ENCODE measurements at regions not wholly inside any gene's neighbourhood (a gene's known extent, or its start where the extent isn't known, plus 50 kb on each side); places are given as distances from the start of the nearest gene placed in this dataset.

DNA sequence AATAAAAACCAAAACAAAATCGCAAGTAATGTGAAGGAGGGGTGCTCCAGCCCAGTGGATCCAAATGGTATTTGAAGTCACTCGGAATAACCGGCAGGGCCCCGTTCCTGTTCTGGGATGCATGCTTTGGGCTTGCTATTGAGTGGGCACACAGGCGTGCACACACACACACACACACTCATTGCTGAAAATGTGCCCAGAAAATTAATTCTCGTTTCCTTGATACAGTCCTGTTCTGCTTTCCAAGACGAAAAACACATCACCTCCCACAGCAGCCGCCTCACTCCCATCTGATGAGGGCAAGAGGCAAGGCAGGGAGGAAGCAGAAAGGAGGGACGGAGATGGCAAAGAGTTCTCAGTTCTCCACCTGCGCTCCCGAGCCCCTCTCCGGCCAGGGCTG, 62.2 kb upstream of the SDK2 start:
- 96% methylated on average over 12 of the region's 12 CpGs for WGBS
- Histone ChIP-seq H3K27me3 (ENCODE audit: control insufficient read depth in 2 of 2, insufficient read depth in 1 of 2, low read length in 1 of 2) (peaks cover 0 to 4% of the 10 kb centered on the region in 2 donors), H3K27ac (ENCODE audit: low read depth in 1 of 2, low read length in 1 of 2) (no peak overlapping the region)

DNA sequence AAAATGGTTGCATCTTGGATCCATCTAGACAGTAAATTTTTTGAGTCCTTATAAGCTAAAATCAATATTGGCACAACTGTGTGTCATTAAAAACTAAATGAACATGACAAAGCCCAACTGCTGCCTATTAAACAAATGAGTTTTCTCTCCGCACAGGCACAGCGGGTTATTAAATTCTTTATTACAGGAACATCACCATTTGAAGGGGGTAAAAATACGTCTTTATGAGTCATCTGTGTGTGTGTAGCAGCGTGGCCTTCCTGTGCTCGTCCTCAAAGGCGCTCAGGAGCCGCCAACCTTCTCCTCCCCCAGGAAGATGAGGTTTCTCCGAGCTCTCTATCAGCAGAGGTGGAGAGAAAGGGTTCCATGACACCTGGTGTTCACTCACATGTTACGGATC, 62.6 kb upstream of the SDK2 start:
- Histone ChIP-seq H3K27me3 (ENCODE audit: control insufficient read depth in 2 of 2, insufficient read depth in 1 of 2, low read length in 1 of 2) (peaks cover 0 to 6% of the 10 kb centered on the region in 2 donors), H3K36me3 (ENCODE audit: control insufficient read depth in 2 of 2, insufficient read depth in 2 of 2, low read length in 1 of 2) (no peaks in the 10 kb centered on the region)
- 79% methylated on average over 9 of the region's 9 CpGs for WGBS

More for the DNA sequence above, 62.2 kb upstream of the SDK2 start:
- H3K36me3 ChIP-seq (ENCODE audit: control insufficient read depth in 2 of 2, insufficient read depth in 2 of 2, low read length in 1 of 2) = no peaks in the 10 kb centered on the region
- no peaks in the 10 kb centered on the region for H3K9me3 ChIP-seq (ENCODE audit: control insufficient read depth in 2 of 2, insufficient read depth in 1 of 2, low read length in 1 of 2)
- H3K4me1 ChIP-seq (ENCODE audit: control insufficient read depth in 2 of 2, insufficient read depth in 2 of 2, low read length in 2 of 2) = peaks cover 0 to 16% of the 10 kb centered on the region in 2 donors
- H3K4me3 ChIP-seq (ENCODE audit: low read length in 2 of 2) = no peak overlapping the region
- DNase-seq (ENCODE audit: low read depth in 6 of 9, low spot score in 9 of 9) = no peak

DNA sequence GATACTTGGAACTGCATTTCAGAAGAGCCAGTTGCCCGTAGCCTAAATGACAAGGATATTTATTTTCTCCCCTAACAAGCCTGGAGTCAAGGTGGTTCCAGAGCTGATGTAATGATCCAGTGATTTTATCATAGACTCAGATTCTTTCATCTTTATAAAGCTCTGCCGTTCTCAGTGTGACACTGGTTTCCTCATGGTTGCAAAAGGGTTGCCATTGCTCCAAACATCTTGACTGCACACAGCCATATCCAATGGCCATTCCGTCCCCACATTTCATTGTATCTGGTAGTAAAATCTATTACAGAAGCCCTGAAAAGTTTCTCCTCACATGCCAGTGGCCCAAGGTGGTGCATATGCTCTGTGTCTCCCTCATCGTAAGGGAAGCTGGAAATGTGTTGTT, 63.1 kb upstream of the SDK2 start:
- no peak for DNase-seq (ENCODE audit: low read depth in 6 of 9, low spot score in 9 of 9)
- Histone ChIP-seq H3K4me1 (ENCODE audit: control insufficient read depth in 2 of 2, insufficient read depth in 2 of 2, low read length in 2 of 2) (peaks cover 0 to 20% of the 10 kb centered on the region in 2 donors), H3K27me3 (ENCODE audit: control insufficient read depth in 2 of 2, insufficient read depth in 1 of 2, low read length in 1 of 2) (peaks cover 0 to 9% of the 10 kb centered on the region in 2 donors), H3K4me3 (ENCODE audit: low read length in 2 of 2) (no peak overlapping the region), H3K36me3 (ENCODE audit: control insufficient read depth in 2 of 2, insufficient read depth in 2 of 2, low read length in 1 of 2) (no peaks in the 10 kb centered on the region), H3K9me3 (ENCODE audit: control insufficient read depth in 2 of 2, insufficient read depth in 1 of 2, low read length in 1 of 2) (no peaks in the 10 kb centered on the region), H3K27ac (ENCODE audit: low read depth in 1 of 2, low read length in 1 of 2) (no peak overlapping the region)
- WGBS = 73% methylated on average over 4 of the region's 4 CpGs

More for the DNA sequence above, 62.6 kb upstream of the SDK2 start:
- no peak for DNase-seq (ENCODE audit: low read depth in 6 of 9, low spot score in 9 of 9)
- no peaks in the 10 kb centered on the region for H3K9me3 ChIP-seq (ENCODE audit: control insufficient read depth in 2 of 2, insufficient read depth in 1 of 2, low read length in 1 of 2)
- H3K4me3 ChIP-seq (ENCODE audit: low read length in 2 of 2) = no peak overlapping the region
- no peak overlapping the region for H3K27ac ChIP-seq (ENCODE audit: low read depth in 1 of 2, low read length in 1 of 2)
- peaks cover 0 to 19% of the 10 kb centered on the region in 2 donors for H3K4me1 ChIP-seq (ENCODE audit: control insufficient read depth in 2 of 2, insufficient read depth in 2 of 2, low read length in 2 of 2)

DNA sequence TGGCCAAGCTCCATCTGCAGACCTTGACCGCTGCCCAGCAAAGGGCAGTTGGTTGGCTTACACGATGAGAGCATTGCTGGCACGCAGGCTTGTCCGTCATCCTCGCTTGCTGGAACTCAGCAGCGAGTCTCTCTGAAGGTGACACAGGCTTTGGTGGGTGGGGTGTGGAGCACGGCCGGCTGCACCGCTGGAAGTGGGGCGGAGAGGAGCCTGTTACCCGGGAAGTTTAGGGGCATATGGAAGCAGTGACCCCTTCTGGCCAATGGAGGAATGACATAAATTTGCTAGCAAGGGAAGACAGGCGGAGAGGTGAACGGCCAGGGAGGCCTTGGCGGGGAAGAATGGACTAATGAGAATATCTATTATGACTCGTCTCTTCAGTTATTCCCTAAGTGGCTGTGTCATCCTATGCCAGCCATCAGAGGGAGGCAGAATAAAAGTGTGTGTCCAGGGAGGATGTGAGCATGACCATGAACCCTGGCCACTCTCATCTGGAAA, 65.9 kb upstream of the SDK2 start:
- Histone ChIP-seq H3K4me3 (ENCODE audit: low read length in 2 of 2) (no peak overlapping the region), H3K36me3 (ENCODE audit: control insufficient read depth in 2 of 2, insufficient read depth in 2 of 2, low read length in 1 of 2) (no peaks in the 10 kb centered on the region), H3K27ac (ENCODE audit: low read depth in 1 of 2, low read length in 1 of 2) (no peak overlapping the region), H3K27me3 (ENCODE audit: control insufficient read depth in 2 of 2, insufficient read depth in 1 of 2, low read length in 1 of 2) (peaks cover 0 to 14% of the 10 kb centered on the region in 2 donors), H3K9me3 (ENCODE audit: control insufficient read depth in 2 of 2, insufficient read depth in 1 of 2, low read length in 1 of 2) (no peaks in the 10 kb centered on the region), H3K4me1 (ENCODE audit: control insufficient read depth in 2 of 2, insufficient read depth in 2 of 2, low read length in 2 of 2) (peaks cover 0 to 20% of the 10 kb centered on the region in 2 donors)
- 41% methylated on average over 15 of the region's 15 CpGs for WGBS
- DNase-seq (ENCODE audit: low read depth in 6 of 9, low spot score in 9 of 9) = peak in 7 of 9 donors; percentile 58 to 82 (median 68)

DNA sequence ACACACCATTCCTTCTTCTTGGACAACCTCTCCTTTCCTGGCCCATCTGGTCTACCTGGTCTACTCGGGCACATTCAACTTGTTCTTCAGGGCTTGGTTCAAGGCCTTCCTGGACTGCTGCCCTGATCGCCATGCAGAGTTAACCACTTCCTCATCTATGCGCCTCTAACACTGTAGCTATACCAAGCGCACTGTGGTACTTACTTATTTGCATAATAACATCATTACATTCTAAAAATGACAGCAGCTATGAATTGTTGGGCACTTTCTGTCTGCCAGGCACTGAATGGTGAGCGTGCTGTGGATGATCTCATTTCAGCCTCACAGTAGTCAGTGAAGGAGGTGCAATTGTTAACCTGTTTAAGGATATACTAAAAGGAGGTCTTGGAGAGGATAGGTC, 66.9 kb upstream of the SDK2 start:
- no peak for DNase-seq (ENCODE audit: low read depth in 6 of 9, low spot score in 9 of 9)
- WGBS = 37% methylated on average over 5 of the region's 5 CpGs
- Histone ChIP-seq H3K27ac (ENCODE audit: low read depth in 1 of 2, low read length in 1 of 2) (no peak overlapping the region), H3K36me3 (ENCODE audit: control insufficient read depth in 2 of 2, insufficient read depth in 2 of 2, low read length in 1 of 2) (no peaks in the 10 kb centered on the region), H3K9me3 (ENCODE audit: control insufficient read depth in 2 of 2, insufficient read depth in 1 of 2, low read length in 1 of 2) (no peaks in the 10 kb centered on the region), H3K4me1 (ENCODE audit: control insufficient read depth in 2 of 2, insufficient read depth in 2 of 2, low read length in 2 of 2) (peaks cover 0 to 20% of the 10 kb centered on the region in 2 donors), H3K27me3 (ENCODE audit: control insufficient read depth in 2 of 2, insufficient read depth in 1 of 2, low read length in 1 of 2) (peaks cover 0 to 14% of the 10 kb centered on the region in 2 donors), H3K4me3 (ENCODE audit: low read length in 2 of 2) (no peak overlapping the region)

DNA sequence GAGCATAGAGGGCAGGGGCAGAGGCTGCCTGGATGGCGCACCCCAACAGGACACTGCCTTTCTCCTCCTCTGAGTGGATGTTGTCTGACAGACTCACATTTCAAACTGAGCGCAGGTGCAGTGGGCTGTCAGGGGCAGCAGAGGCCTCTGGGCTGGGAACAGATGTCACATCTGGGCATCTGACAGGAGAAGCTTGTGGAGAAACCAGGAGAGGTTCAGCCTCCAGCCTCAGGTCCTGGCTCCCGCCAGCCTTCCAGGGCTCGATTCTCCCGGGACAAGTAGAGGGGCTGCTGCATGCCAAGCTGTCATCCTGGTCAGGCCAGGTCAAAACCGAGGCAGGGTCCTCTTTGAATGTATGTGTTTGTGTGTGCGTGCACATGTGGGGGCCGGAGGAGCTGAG, 67.7 kb upstream of the SDK2 start:
- H3K27me3 ChIP-seq (ENCODE audit: control insufficient read depth in 2 of 2, insufficient read depth in 1 of 2, low read length in 1 of 2) = peaks cover 0 to 14% of the 10 kb centered on the region in 2 donors
- no peaks in the 10 kb centered on the region for H3K9me3 ChIP-seq (ENCODE audit: control insufficient read depth in 2 of 2, insufficient read depth in 1 of 2, low read length in 1 of 2)
- H3K27ac ChIP-seq (ENCODE audit: low read depth in 1 of 2, low read length in 1 of 2) = no peak overlapping the region
- 96% methylated on average over 8 of the region's 8 CpGs for WGBS
- H3K36me3 ChIP-seq (ENCODE audit: control insufficient read depth in 2 of 2, insufficient read depth in 2 of 2, low read length in 1 of 2) = no peaks in the 10 kb centered on the region
- H3K4me1 ChIP-seq (ENCODE audit: control insufficient read depth in 2 of 2, insufficient read depth in 2 of 2, low read length in 2 of 2) = peaks cover 0 to 20% of the 10 kb centered on the region in 2 donors
- H3K4me3 ChIP-seq (ENCODE audit: low read length in 2 of 2) = no peak overlapping the region
- no peak for DNase-seq (ENCODE audit: low read depth in 6 of 9, low spot score in 9 of 9)

DNA sequence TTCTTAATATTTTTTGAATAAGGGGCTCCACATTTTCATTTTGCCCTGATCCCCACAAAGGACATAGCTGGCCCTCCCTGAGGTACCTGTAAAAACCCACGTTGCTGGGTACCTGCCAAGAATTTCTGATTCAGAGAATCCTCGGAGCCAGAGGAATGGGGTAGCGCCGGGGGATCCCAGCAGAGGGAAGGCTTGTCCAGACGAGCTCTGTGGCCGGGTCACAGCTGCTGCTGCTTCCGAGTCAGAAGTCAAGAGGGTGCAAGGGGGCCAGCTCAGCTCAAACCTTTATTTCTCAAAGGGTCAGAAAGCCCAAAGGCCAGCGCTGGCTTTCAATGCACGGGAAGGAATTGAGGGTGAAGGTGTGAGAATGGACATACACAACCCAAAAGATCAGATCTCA, 68.9 kb upstream of the SDK2 start:
- WGBS = 91% methylated on average over 9 of the region's 9 CpGs
- Histone ChIP-seq H3K36me3 (ENCODE audit: control insufficient read depth in 2 of 2, insufficient read depth in 2 of 2, low read length in 1 of 2) (no peaks in the 10 kb centered on the region), H3K9me3 (ENCODE audit: control insufficient read depth in 2 of 2, insufficient read depth in 1 of 2, low read length in 1 of 2) (no peaks in the 10 kb centered on the region), H3K4me3 (ENCODE audit: low read length in 2 of 2) (no peak overlapping the region), H3K27ac (ENCODE audit: low read depth in 1 of 2, low read length in 1 of 2) (no peak overlapping the region), H3K4me1 (ENCODE audit: control insufficient read depth in 2 of 2, insufficient read depth in 2 of 2, low read length in 2 of 2) (peaks cover 0 to 20% of the 10 kb centered on the region in 2 donors), H3K27me3 (ENCODE audit: control insufficient read depth in 2 of 2, insufficient read depth in 1 of 2, low read length in 1 of 2) (peaks cover 0 to 14% of the 10 kb centered on the region in 2 donors)
- DNase-seq (ENCODE audit: low read depth in 6 of 9, low spot score in 9 of 9) = no peak

DNA sequence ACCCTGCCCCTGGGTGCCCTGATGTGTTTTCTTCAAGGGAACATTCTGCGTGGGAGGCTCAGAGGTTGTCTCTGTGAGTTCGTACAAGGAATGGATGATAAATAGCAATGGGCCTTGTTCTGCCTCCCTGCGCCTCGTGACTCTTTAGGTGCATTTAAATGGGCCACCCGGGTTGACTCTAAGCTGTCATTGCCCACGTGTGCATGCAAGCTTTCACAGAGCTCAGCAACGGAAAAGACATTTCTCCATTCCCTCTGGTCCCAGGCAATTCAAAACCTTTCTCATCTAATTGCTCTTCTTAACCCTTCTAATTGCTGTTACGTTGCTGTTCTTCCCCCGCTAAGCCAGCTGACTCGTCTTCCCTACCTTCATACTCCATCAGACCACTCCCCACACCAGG, 71.5 kb upstream of the SDK2 start:
- H3K4me3 ChIP-seq (ENCODE audit: low read length in 2 of 2) = no peak overlapping the region
- no peak for DNase-seq (ENCODE audit: low read depth in 6 of 9, low spot score in 9 of 9)
- no peaks in the 10 kb centered on the region for H3K36me3 ChIP-seq (ENCODE audit: control insufficient read depth in 2 of 2, insufficient read depth in 2 of 2, low read length in 1 of 2)
- 94% methylated on average over 10 of the region's 10 CpGs for WGBS
- H3K27ac ChIP-seq (ENCODE audit: low read depth in 1 of 2, low read length in 1 of 2) = no peak overlapping the region
- peaks cover 0 to 5% of the 10 kb centered on the region in 2 donors for H3K9me3 ChIP-seq (ENCODE audit: control insufficient read depth in 2 of 2, insufficient read depth in 1 of 2, low read length in 1 of 2)
- H3K27me3 ChIP-seq (ENCODE audit: control insufficient read depth in 2 of 2, insufficient read depth in 1 of 2, low read length in 1 of 2) = peaks cover 0 to 9% of the 10 kb centered on the region in 2 donors
- peaks cover 16 to 32% of the 10 kb centered on the region in 2 donors for H3K4me1 ChIP-seq (ENCODE audit: control insufficient read depth in 2 of 2, insufficient read depth in 2 of 2, low read length in 2 of 2)

DNA sequence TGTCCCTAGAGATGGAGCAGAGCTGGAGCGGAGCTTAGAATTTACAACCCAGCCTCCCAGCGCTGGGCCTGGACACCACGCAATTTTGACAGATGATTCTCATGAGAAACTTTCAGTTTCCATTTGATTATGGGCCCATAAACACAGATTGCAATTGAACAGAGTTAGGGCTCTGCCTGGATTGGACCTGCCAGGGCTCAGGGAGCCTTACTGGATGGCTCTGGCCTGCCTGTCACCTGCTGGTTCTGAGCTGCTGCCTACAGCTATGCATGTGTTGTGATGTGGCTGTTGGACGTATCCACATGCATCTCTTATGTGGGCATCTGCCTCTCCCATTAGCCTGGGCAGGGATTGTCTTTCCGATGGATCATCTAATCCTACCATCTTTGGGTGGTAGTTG, 73.4 kb upstream of the SDK2 start:
- WGBS = 96% methylated on average over 5 of the region's 5 CpGs
- no peaks in the 10 kb centered on the region for H3K36me3 ChIP-seq (ENCODE audit: control insufficient read depth in 2 of 2, insufficient read depth in 2 of 2, low read length in 1 of 2)
- H3K4me3 ChIP-seq (ENCODE audit: low read length in 2 of 2) = no peak overlapping the region
- no peak for DNase-seq (ENCODE audit: low read depth in 6 of 9, low spot score in 9 of 9)
- peaks cover 28 to 39% of the 10 kb centered on the region in 2 donors for H3K4me1 ChIP-seq (ENCODE audit: control insufficient read depth in 2 of 2, insufficient read depth in 2 of 2, low read length in 2 of 2)
- peaks cover 0 to 5% of the 10 kb centered on the region in 2 donors for H3K27me3 ChIP-seq (ENCODE audit: control insufficient read depth in 2 of 2, insufficient read depth in 1 of 2, low read length in 1 of 2)
- no peak overlapping the region for H3K27ac ChIP-seq (ENCODE audit: low read depth in 1 of 2, low read length in 1 of 2)
- peaks cover 0 to 9% of the 10 kb centered on the region in 2 donors for H3K9me3 ChIP-seq (ENCODE audit: control insufficient read depth in 2 of 2, insufficient read depth in 1 of 2, low read length in 1 of 2)

All from thymus (tissue), 11 donors.